GM18508 (cell line): ENCODE measurements at regions not wholly inside any gene's neighbourhood (a gene's known extent, or its start where the extent isn't known, plus 50 kb on each side); places are given as distances from the start of the nearest gene placed in this dataset.
"Not testable (repeated sequence)": the region's sequence is repeated elsewhere in the genome, so short reads cannot be mapped to it uniquely, and the experiment has no call there.

Experiments
- ATAC-seq: cut with Tn5 transposase; IDR thresholded peaks from one replicate; pipeline ENCODE4 v1.9.1; 2021; ENCODE audit warnings: moderate number of reproducible peaks; ENCODE audit not compliant: insufficient read depth, unreplicated experiment

DNA sequence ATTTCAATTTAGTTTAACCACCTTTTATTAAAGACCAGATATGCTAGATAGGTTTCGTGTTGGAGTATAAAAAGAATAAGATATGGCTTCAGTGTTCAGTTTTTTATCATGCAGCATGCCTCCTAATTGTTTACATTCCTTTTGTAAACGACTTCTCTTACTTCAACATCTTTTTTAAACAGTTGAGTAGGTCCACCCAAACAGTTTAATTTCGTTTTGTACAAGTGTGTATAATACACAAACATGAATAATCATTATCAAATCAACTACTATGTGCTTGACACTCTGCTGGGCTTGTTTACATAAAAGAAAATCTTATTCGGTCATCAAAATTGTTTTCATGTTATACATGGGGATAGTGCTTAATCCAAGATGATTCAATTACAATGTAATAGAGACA is 906.3 kb upstream of the ADGRL4 start:
- ATAC-seq: no peak

DNA sequence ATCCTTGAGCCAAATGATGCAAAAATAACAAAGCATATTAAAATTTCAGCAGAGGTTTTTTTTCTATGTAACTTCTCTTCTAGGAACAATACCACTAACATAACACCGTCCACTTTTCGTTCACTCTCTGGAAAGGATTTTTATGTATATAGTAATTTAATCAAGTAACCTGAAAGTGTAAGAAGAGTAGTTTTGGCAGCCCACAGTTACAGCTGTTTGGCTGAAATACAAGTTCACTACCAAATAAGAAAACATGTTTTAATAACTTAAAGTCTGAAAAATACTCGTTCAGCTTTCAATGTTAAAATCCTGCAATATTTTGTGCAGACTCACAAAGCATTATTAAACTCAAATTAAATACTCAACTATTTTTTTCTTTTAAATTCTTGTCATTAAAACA is 896.8 kb upstream of the ADGRL4 start:
- no peak for ATAC-seq

DNA sequence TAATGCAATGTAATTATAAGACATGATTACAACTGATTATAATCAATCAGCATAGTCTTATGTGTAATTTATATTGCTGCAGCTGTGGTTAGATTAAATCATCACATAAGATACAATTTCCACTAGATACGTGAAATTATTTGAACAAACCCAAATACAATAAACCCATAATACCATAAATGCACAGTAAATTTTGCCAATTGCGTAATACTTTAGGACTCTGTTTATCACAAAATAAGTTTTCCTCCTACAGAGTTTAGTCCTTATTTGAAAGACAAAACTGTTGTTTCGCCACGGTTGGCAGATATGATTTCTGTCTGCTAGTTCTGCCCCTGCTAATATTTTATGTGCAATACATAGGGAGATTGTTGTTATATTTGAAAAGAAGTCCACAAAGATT is 895.9 kb upstream of the ADGRL4 start:
- no peak for ATAC-seq

DNA sequence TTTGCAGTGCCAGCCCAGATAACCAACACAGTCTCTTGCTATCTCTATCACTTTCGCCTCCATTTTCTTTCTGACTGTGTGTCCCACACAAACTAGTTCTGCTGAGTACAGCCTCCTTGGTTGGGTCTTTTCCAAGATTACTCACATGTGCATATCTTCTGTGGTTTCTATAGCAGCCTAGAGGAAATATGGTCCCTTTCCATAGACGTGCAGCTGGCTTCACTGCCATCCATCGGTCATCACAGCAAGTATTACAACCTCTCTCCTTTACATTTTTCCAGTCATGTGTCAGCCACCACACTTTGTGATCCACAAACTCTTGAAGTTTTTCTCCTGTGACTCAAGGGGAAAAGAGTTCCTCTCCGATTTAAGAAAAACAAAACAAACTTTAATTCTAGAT is 893.4 kb upstream of the ADGRL4 start:
- no peak for ATAC-seq

DNA sequence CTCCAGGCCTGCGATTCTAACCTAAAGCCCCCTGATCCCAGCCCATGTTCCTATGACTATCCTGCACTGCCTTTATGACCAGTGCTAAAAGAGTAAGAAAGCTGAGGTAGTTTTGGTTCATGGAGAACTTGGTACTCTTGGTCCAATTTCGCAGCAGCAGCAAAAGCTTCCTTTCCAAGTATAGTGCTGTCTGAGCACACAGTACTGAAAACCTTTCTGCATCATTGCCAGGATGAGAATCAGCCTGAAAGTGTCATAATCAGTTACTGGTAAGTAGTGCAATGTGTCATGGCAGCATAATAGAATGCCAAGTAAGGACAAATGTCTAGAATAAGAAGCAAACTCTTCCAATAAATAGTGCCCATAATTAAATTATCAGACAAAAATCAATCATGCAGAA is 889.6 kb upstream of the ADGRL4 start:
- ATAC-seq: no peak

DNA sequence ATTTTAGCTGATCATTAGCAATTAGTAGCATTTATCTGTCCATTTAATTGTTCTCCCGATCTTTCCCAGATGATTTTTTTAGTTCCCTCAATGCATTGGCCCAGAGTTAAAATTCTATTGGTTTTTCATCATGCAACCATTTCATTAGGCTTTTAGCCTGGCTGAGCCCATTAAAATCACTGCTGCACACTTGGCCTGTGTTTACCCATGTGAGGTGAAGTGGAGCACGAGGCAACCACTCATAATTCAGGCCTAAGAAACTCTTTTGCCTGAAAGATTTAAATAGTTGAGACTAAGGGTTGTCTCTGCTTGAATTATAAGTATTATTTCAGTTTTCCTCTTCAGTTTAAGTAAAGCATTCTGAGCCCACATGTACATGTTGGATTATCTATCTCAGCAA is 889.0 kb upstream of the ADGRL4 start:
- no peak for ATAC-seq

DNA sequence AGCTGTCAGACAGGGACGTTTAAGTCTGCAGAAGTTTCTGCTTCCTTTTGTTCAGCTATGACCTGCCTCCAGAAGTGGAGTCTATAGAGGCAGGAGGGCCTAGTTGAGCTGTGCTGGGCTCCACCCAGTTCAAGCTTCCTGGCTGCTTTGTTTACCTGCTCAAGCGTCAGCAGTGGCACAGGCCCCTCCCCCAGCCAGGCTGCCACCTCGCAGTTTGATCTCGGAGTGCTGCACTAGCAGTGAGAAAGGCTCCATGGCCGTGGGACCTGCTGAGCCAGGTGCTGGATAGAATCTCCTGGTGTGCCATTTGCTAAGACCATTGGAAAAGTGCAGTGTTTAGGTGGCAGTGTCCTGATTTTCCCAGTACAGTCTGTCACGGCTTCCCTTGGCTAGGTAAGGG is 887.6 kb upstream of the ADGRL4 start:
- ATAC-seq: not testable (repeated sequence)

DNA sequence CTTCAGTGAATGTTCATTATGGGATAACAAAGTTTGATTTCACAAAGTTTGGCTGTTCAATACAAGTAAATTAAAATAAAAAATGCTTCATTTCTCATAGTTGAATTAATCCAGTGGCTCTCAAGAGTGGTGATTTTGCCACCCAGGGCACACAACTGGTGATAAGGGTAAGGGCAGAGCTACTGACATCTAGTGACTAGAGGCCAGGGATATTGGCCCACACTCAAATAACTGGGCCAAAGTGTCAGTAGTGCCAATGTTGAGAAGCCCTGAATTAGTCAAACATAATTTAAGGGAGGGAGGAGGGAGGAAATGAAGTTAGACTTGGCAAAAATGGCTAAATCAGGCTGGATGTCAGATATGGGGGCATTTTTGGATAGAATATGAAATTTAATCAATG is 880.5 kb upstream of the ADGRL4 start:
- no peak for ATAC-seq

DNA sequence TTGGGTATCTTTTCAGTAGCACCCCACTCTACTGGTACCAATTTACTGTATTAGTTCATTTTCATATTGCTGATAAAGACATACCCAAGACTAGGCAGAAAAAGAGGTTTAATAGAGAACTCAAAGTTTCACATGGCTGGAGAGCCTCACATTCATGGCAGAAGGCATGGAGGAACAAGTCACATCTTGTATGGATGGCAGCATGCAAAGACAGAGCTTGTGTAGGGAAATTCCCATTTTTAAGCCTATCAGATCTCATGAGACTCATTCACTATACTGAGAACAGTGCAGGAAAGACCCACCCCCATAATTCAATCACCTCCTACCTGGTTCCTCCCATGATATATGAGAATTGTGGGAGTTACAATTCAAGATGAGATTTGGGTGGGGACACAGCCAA is 878.6 kb upstream of the ADGRL4 start:
- ATAC-seq: no peak

DNA sequence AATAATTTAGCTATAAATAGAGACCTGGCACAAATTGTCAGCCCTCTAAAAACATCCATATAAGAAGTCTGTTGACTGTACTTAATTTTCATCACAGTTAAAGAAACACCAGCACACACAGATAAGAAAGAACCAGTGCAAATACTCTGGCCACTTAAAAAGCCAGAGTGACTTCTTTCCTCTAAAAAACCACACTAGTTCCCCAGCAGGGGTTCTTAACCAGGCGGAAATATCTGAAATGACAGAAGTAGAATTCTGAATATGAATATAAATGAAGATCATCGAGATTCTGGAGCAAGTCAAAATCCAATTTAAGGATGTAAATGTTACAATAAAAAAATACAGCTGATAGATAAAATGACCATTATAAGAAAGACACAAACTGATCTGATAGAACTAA is 870.6 kb upstream of the ADGRL4 start:
- ATAC-seq: no peak

DNA sequence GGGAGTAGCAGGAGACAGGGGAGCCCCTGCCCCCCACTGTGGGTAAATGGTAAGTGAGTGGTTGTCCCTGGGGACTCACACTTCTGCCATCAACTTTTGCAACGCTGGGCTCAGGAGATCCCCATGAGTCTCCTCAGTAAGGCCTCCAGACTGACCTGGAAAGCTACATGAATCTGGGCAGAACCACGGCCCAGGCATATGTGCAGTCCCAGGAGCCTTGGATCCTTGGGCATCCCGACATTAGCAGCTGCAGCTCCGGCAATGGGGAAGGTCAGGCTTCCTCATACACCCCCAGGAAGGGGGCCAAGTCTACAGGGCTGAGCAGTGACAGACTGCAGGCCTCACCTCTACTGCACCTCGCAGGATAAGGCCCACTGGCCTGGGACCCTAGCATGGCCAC is 868.7 kb upstream of the ADGRL4 start:
- ATAC-seq: no peak

DNA sequence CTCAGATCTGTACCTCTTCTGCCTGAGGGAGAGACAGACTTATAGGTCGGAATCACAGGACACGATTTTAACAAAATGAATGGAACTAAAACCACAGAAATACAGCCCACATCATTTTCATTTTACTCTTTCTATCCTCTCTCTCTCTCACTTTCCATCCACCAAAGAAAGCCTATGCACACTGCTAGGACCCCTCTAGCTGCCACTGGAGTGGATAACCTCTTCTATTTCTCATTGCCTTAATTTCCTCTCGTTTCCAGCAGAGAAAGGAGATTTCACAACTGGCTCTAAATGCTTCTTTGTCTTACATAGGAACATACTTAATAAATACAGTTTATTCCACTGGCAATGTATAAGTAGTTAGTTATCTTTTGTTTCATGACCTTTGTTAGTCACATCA is 867.8 kb upstream of the ADGRL4 start:
- ATAC-seq: no peak

DNA sequence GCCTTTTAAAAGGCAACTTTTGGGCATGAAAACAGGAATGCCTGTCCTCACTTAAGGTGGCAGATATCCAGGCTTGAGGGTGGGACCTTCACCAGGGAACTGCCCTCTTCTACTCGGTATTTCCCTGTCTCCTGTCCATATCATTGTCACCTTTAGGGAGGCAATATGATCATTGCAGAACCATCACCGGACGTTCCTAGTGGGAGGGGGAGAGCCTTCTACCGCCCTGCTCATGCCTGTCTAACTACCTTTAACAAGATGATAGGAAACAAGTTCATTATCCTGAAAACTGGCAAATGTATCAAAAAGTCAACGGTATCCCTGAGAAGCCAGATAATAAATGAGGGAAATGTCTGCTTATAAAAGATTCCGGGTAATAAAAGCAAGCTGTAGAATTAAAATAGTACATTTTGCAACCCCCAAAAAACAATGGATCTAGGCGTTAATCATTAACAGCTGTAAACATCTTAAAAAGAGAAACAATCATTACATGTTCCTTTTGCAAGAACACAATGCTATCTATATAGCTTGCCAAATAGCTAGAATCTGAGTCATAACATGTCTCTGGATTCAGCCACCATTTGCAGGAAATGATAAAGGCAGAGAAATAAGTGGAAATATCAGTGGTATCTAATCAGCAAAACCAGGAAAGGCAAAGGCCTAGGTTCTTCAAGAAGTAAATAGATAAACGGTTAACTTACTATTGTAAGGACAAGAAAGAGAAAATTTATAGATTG is 852.9 kb upstream of the ADGRL4 start:
- no peak for ATAC-seq

DNA sequence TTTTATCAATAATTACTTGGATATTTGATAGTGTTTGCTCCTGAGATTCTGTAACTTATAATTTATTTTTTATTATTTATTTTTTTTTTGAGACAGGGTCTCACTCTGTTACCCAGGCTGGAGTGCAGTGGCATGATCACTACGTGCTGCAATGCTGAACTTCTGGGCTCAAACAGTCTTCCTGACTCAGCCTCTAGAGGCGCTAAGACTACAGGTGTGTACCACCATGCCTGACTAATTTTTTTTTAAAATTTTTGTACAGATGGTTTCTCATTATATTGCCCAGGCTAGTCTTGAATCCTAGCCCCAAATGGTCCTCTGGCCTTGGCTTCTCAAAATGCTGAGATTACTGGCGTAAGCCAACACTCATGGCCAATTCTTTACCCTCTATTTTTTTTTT is 845.5 kb upstream of the ADGRL4 start:
- peak; percentile 55 for ATAC-seq

DNA sequence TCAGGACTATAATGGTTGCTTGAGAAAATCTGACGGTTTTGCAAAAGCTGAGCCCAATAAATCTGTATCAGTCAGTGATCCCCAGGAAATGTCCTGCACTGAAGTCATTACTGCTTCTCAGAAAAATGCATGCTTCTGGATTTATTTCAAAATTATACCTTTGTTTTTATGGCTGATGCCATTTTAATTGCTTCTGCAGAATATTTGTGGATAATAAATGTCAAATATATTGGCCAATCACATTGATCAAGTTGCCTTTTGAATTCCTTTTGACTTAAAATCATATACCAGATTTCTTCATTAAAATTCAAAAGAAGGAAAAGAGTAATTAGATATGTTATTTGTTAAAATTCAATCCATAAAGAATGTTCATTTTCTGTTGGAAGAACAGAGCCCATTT is 842.9 kb upstream of the ADGRL4 start:
- no peak for ATAC-seq

DNA sequence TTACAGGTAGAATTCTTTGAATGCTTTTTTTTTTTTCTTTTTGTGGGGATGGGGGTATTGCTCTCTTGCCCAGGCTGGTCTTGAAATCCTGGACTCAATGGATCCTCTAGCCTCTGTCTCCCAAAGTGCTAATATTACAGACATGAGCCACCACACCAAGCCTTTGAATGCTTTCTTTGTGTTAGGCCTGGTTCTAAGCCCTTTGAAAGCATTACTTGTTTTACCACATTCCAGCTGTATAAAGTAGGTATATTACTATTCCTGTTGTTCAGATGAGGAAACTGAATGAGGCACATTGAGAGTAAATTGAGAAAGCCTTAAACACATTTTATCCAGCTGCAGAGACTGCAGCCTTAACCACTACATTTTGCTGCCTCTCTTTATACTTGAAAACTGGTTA is 841.8 kb upstream of the ADGRL4 start:
- no peak for ATAC-seq

DNA sequence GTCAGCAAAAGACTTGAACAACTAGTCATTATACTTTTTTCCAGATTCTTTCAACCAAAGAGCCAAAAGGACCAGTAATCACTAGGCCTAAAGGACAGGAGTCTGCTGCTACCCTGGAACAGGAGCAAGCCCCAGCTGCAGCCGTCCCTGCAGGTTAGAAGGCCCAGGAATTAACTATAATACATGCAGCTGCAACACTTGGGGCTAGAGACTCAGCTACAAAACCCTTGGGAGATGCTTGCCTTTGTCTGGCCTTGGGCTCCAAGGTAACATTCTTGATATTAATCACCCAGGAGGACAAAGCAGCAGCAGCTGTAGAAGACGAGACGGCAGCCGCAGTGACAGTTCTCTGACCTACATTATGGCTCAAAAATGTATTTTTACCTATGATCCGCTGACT is 841.2 kb upstream of the ADGRL4 start:
- ATAC-seq: no peak

DNA sequence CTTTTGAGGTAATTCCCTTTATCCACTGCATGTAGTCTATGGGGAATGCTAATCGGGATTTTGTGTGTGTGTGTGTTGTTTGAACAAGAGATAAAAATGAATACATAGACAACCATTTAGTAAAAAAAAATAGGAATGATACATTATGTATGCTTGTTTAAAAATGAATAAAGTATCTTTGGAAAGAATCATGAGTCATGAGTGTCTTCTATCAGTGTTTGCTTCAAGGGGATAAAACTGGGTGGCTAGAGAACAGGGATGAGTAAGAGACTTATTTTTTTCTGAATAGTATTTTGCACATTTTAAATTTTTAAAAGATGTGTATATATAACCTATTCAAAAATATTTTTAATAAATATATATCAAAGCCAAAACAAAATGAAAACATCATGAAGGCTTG is 839.4 kb upstream of the ADGRL4 start:
- ATAC-seq: no peak

DNA sequence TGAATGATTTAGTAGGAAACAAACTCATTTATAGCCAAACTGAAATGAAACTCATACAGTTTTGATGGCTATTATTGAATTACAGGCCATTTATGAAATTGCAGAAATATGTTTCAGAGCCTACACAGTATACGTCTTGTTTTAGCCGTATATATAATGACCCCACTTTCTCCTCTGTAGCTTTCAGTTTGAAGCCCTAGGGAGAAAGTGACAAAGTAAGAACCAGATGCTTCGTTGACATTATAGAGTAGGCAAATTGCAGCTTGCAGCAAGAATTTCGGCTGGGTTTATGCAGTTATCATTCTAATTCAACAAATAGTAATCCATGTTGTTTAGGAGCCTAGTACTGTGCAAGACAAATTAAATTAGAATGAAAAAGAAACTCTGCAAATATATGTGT is 836.3 kb upstream of the ADGRL4 start:
- no peak for ATAC-seq

DNA sequence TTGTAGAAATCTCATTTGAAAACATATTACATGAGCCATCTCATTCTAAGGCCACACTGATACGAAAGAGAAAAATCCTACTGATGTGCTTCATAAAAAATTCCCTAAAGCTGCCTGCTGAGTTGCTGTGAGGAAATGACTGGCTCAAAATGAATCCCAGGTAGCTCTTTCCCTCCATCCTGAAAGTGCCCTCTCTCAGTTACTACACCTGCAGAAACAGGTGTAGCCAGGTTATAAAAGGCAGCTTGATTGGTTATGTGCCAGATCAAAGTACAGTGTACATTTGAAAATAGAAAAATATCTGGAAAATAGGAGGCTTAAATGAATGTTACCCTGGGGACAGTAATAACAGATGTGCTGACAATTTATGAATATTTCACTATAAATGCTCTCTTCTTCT is 833.4 kb upstream of the ADGRL4 start:
- ATAC-seq: no peak

DNA sequence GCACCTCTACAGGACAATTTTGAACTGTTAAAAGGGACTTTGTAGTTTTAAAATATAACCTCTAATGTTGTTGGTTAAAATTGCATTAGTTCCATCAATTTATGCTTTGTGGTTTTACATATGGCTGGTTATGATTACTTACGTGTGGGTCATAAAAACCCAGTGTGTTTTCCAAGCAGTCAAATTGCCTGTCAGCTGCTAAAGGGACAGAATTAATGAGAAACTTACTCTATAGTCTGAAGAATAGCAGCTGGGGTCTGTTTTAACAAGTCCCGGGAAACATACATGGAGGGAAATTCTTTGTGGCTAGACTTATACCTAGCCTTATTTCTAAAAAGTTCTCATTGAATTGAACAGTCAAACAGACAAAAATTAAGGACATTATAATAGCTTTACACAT is 820.9 kb upstream of the ADGRL4 start:
- ATAC-seq: no peak

DNA sequence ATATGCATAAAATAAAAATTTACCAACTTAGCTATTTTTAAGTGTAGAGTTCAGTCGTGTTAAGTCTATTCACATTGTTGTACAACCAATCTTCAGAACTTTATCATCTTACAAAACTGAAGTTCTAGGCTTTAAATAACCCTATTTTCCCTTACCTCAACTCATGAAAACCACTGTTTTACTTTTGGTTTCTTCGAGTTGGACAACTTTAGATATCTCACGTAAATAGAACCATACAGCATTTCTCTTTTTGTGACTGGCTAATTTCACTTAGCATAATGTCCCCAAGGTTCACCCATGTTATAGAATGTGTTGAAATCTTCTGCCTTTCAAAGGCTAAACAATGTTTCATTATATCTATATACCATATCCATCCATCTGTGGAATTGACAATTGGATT is 819.0 kb upstream of the ADGRL4 start:
- ATAC-seq: no peak

DNA sequence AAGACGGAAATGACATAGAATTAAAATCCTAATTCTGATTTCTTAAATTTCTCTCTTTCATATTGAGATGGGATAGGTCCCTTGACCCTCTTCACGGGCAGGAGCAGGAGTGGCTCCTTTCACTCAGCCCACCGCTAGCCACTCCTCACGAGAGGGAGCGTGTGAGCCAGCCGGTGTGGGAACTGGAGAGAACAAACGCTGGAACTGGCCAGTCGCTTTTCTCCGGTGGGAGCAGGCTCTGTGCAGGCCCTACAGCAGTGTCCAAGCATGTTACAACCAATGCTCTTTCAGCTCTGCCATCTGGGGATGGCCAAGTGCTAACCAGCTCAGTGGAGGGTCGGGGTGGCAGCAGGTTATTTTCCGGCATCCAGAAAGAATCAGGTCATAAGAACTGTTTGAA is 815.5 kb upstream of the ADGRL4 start:
- ATAC-seq: no peak
